MG63 (cell line): ENCODE measurements at regions not wholly inside any gene's neighbourhood (a gene's known extent, or its start where the extent isn't known, plus 50 kb on each side); places are given as distances from the start of the nearest gene placed in this dataset.

ENCODE experiments used
- DNase-seq: peaks from one replicate; pipeline ENCODE4 v3.0.0-alpha.2; 2020
- H3K27me3 ChIP-seq: fragments of 250-450 bp; sonication (Bioruptor Pico); 2 replicates; pipeline ENCODE4 v1.5.1; 2020; ENCODE audit warnings: mild to moderate bottlenecking, moderate library complexity
- H3K36me3 ChIP-seq: fragments of 250-450 bp; sonication (Bioruptor Pico); 2 replicates; pipeline ENCODE4 v1.5.1; 2020; ENCODE audit warnings: mild to moderate bottlenecking, moderate library complexity
- H3K4me3 ChIP-seq: fragments of 250-450 bp; sonication (Bioruptor Pico); 2 replicates; pipeline ENCODE4 v1.5.1; 2020; ENCODE audit warnings: mild to moderate bottlenecking, moderate library complexity
- H3K9me3 ChIP-seq: fragments of 250-450 bp; sonication (Bioruptor Pico); 2 replicates; pipeline ENCODE4 v1.5.1; 2020; ENCODE audit warnings: mild to moderate bottlenecking, moderate library complexity

DNA sequence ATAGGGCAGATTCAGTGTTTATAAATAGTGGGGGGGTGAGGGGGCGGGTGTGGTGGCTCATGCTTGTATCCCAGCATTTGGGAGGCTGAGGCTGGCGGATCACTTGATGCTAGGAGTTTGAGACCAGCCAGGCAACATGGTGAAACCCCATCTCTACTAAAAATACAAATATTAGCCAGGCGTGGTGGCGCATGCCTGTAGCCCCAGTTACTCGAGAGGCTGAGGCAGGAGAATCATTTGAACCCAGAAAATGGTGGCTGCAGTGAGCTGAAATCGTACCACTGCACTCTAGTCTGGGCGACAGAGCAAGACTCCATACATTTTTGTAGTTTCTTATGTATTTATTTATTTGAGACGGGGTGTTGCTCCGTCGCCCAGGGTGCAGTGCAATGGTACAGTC, 109.0 kb upstream of the ZNF217 start:
- no peaks in the 10 kb centered on the region for H3K9me3 ChIP-seq
- H3K4me3 ChIP-seq = no peak overlapping the region
- no peaks in the 10 kb centered on the region for H3K27me3 ChIP-seq
- no peaks in the 10 kb centered on the region for H3K36me3 ChIP-seq
- DNase-seq = no peak

DNA sequence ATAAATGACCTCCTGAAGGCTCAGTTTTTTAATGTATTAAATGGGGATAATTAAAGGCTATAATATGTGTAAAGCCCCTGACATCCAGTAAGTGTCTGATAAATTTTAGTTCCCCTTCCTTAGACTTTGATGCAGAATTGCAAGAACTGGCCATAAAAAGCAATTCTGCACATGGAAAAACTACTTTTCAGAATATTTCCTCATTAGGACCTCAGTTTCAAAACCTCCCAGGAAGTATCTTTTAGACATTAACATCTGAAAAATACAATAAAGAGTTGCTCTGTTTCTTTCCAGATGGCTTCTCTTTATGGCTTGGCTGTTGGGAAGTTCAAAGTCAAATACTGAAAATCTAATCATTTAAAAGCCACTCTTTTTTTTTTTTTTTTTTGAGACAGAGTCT, 106.3 kb upstream of the ZNF217 start:
- Histone ChIP-seq H3K4me3 (no peak overlapping the region), H3K9me3 (no peaks in the 10 kb centered on the region), H3K36me3 (no peaks in the 10 kb centered on the region), H3K27me3 (no peaks in the 10 kb centered on the region)
- no peak for DNase-seq

DNA sequence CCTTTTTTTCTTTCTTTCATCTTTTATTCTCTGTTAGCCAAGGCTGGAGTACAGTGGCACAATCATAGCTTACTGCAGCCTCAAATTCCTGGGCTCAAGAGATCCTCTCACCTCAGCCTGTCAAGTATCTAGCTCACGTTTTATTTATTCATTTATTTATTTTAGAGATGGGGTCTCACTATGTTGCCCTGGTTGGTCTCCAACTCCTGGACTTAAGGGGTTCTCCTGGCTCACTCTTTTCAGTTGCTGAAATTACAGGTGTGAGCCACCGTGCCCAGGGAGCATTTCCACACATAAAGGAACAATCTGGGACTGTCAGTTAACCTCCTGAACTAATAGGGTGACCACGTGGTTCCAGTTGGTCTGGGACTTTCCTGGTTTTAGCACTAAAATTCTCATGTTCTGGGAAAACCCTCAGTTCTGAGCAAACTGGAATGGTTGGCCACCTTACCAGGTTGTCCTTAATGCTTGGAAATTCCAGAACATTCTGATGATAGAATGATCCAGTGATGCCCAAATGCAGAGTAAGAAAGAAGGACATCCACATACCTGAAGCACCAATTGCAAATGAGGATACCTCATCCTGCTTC, 105.5 kb upstream of the ZNF217 start:
- Histone ChIP-seq H3K4me3 (no peak overlapping the region), H3K27me3 (no peaks in the 10 kb centered on the region), H3K36me3 (no peaks in the 10 kb centered on the region), H3K9me3 (no peaks in the 10 kb centered on the region)
- no peak for DNase-seq

DNA sequence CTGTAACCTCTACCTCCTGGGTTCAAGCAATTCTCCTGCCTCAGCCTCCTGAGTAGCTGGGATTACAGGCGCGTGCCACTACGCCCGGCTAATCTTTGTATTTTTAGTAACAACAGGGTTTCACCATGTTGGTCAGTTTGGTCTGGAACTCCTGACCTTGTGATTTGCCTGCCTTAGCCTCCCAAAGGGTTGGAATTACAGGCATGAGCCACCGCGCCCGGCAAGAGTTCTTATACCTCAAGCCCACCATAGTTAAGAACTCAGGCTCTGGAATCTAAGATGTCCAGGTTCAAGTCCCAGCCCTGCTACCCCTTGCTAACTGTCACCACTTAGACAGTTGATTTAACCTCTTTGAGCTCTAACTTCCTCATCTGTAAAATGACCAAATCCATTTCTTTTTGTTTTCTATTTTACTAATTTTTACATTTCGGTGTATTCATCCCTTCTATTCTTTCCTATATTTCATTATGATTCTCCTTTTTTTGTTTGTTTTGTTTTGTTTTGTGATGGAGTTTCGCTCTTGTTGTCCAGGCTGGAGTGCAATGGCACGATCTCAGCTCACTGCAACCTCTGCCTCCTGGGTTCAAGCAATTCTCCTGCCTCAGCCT, 104.8 kb upstream of the ZNF217 start:
- no peak for DNase-seq
- H3K36me3 ChIP-seq = no peaks in the 10 kb centered on the region
- H3K9me3 ChIP-seq = no peaks in the 10 kb centered on the region
- no peaks in the 10 kb centered on the region for H3K27me3 ChIP-seq
- H3K4me3 ChIP-seq = no peak overlapping the region

DNA sequence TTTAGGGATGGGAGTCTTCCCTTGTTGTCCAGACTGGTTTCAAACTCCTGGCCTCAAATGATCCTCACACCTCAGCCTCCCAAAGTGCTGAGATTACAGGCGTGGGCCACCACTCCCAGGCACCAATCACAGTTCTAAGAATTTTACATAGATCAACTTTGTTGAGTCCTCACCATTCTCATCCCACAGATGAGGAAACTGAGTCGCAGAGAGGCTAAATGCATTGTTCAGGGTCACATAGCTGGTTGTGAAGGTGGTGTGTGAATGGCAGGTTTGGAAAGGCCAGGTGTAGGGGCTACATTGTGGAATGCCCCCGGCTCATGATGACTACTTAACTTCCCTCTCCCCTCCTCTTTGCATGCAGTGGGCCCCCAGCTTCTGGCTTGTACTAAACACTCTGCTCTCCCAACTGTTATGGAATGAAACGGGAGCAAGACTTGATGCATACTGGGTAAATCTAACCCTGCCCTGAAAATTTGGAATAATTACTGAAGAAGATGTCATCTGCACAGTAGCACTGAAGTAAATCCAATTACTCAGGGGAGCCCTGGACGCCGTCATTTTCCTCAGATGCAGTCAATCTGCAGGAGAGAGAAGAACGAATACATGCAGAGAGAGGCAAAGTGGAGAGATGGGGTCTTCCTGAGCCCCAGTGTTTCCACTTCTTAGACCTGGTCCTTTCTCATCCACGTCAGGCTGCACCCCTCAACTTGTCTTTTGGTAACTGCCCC, 102.3 kb upstream of the ZNF217 start:
- no peaks in the 10 kb centered on the region for H3K27me3 ChIP-seq
- H3K4me3 ChIP-seq = no peak overlapping the region
- H3K36me3 ChIP-seq = no peaks in the 10 kb centered on the region
- no peaks in the 10 kb centered on the region for H3K9me3 ChIP-seq
- no peak for DNase-seq

DNA sequence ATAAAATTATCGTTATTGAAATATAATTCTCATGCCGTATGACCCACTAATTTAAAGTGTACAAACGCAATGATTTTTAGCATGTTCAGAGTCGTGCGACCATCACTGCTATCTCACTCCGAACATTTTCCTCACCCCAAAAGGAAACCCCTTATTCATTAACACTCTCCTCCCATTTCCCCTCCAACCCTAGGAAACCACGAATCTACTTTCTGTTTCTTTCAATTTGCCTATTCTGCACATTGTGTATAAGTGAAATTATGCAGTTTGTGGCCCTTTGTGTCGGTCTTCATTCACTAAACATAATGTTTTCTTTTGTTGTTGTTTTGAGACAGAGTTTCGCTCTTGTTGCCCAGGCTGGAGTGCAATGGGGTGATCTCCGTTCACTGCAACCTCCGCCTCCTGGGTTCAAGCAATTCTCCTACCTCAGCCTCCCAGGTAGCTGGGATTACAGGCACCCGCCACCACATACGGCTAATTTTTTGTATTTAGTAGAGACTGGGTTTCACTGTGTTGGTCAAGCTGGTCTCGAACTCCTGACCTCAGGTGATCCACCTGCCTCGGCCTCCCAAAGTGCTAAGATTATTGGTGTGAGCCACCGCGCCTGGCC, 99.7 kb upstream of the ZNF217 start:
- no peak for DNase-seq
- Histone ChIP-seq H3K27me3 (no peaks in the 10 kb centered on the region), H3K36me3 (no peaks in the 10 kb centered on the region), H3K4me3 (no peak overlapping the region), H3K9me3 (no peaks in the 10 kb centered on the region)

DNA sequence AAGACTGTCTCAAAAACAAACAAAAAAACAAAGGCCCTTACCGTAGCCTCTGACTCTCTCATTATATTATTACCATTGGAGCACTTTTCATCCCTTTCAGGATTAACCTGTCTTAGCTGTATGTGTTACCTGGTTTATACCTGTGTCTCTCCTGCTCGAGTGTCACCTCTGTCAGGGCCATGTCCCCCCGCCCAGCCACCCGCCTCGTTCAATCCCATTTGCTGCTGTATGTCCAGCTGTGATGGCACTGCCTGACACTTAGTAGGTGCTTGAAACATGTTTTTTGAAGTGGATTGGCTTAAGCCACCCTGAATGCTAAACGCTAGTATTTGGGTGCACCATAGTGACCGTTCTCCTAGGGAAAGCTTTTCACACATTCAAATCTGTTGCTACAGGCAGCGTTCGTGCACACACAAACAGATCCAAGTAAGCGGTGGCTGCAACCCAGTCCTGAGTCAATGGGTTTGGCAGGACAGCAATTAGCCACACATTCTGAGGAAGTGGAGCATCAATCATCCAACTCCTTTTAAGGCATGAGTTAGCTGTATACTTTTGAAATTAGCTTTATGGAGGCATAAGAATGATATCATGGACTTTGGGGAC, 98.9 kb upstream of the ZNF217 start:
- peak; percentile 92 for DNase-seq
- H3K27me3 ChIP-seq = no peaks in the 10 kb centered on the region
- H3K4me3 ChIP-seq = no peak overlapping the region

DNA sequence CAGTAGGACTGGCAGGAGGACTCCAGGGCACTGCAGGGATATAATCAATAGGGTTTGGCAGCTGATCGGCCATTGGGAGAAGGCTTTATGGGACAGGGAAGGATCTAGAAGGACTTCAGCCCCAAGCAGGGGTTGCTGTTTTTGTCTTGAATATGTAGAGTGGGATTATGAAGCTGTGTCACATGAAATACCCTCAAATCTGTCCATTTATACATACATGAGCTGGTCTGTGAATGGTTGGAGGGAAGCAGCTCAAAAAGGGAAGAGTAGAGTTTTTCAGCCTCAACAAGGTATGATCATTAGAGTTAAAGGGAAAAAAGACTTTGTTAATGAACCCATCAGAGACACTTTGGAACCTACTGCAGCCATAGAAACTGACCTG, 98.2 kb upstream of the ZNF217 start:
- no peaks in the 10 kb centered on the region for H3K36me3 ChIP-seq
- H3K9me3 ChIP-seq = no peaks in the 10 kb centered on the region
- DNase-seq = no peak
- H3K4me3 ChIP-seq = no peak overlapping the region
- no peaks in the 10 kb centered on the region for H3K27me3 ChIP-seq

More for the DNA sequence above, 98.9 kb upstream of the ZNF217 start:
- Histone ChIP-seq H3K36me3 (no peaks in the 10 kb centered on the region), H3K9me3 (no peaks in the 10 kb centered on the region)

DNA sequence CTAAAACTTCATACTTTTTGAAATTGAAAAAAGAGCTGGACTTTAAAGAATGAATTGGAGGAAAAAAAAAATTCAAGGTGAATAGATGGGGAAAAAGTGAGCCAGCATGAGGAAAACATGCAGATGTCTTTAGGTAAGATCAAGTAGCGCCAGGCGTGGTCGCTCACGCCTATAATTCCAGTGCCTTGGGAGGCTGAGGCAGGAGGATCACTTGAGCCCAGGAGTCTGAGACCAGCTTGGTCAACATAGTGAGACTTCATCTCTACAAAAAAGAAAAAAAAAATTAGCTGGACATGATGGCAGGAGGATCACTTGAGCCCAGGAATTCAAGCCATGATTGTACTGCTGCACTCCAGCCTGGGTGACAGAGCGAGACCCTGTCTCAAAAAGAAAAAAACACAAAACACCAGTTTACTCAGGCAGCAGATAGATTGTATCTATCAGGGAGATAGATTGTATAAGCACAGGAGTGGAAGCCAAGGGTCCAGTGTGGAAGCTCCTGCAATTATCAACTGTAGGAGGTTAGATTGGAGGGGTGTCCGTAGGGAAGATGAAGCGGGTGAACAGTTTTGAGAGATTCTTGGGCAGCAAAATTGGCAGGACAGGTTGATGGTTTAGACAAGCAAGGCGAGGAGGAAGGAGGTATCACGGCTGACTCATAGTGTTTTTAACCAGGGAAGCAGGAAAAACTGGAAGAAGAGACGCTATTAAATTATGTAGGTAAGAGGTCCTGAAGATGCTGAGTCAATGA, 97.6 kb upstream of the ZNF217 start:
- Histone ChIP-seq H3K4me3 (no peak overlapping the region), H3K27me3 (no peaks in the 10 kb centered on the region), H3K36me3 (no peaks in the 10 kb centered on the region), H3K9me3 (no peaks in the 10 kb centered on the region)
- DNase-seq = no peak

DNA sequence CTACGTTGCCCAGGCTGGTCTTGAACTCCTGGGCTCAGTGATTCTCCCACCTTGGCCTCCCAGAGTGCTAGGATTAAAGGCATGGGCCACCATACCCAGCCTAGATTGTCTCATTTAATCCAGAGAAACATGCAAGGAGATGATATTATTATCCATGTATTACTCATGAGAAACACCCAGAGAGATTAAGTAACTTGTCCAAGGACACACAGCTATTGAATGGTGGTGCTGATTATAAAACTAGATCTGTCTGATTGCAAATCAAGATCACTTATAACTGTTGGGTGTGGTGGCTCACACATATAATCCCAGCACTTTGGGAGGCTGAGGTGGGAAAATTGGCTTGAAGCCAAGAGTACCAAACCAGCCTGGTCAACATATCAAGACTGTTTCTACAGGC, 94.4 kb upstream of the ZNF217 start:
- DNase-seq = no peak
- H3K4me3 ChIP-seq = no peak overlapping the region
- no peaks in the 10 kb centered on the region for H3K27me3 ChIP-seq
- no peaks in the 10 kb centered on the region for H3K36me3 ChIP-seq
- H3K9me3 ChIP-seq = no peaks in the 10 kb centered on the region

DNA sequence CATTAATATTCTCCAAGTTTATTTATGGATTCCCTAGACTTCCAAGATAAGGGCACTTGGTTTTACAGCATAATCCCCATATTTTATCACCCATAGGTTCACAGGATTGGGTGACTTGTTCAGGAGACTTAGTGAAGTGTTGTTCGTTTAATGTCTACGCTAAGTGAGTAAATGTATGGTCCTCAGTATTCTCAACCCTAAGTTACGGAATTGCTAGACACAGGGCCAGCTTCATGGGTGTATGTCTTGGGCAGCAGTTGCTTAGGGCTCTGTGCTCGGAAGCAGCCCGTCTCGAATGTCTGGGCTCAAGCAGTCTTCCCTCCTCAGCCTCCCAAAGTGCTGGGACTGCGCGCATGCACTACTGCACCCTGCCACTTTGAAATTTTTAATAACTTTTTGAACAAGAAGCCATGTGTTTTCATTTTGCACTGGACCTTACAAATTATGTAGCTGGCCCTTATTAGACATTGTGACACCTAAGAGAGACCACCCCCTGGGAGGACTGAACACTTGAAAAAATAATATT, 91.5 kb upstream of the ZNF217 start:
- no peak for DNase-seq
- no peak overlapping the region for H3K4me3 ChIP-seq
- H3K9me3 ChIP-seq = no peaks in the 10 kb centered on the region; the same call in 1 of the 2 replicates
- no peaks in the 10 kb centered on the region for H3K36me3 ChIP-seq
- H3K27me3 ChIP-seq = no peaks in the 10 kb centered on the region

DNA sequence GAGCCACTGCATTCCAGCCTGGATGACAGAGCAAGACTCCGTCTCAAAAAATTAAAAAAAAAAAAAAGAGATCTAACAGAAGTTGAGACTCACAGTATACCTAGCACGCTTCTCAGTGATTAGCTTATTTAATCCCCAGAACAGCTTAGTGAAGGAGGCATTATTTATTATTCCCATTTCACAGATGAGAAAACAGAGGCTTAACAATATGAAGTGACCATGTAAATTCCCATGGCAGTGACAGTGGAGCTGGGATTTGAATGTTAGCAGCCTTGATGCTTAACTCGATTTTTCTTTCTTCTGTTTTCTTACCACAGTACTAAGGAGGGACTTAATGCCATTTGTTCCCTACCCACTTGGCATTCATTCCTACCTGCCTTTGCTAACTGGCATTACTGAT, 89.9 kb upstream of the ZNF217 start:
- Histone ChIP-seq H3K27me3 (no peaks in the 10 kb centered on the region), H3K4me3 (no peak overlapping the region), H3K36me3 (no peaks in the 10 kb centered on the region), H3K9me3 (no peaks in the 10 kb centered on the region; the same call in 1 of the 2 replicates)
- DNase-seq = no peak

DNA sequence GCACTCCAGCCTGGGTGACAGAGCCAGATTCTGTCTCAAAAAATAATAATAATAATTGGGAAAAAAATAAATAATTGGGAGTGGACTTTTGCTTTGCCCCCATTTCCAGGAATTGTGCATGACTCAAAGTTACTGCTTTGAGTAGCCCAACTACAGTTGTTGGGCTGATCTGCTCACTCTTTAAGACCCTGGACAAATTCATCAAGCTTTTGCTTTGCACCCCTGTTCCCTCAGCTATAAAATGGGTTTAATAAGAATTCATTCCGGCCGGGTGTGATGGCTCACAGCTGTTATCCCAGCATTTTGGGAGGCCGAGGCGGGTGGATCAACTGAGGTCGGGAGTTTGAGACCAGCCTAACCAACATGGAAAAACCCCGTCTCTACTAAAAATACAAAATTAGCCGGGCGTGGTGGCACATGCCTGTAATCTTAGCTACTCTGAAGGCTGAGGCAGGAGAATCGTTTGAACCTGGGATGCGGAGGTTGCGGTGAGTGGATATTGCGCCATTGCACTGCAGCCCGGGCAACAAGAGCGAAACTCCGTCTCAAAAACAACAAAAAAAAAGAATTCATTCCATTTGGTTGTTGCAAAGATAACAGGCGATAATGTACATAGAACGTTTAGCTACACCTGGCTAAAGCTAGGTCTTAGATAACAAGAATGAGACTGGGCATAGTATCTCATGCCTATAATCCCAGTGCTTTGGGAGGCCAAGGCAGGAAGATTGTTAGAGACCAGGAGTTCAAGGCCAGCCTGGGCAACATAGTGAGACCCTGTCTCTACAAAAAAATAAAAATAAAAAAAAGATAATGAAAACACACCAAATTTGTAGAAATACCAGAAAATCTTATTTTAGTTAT, 87.9 kb upstream of the ZNF217 start:
- H3K4me3 ChIP-seq = no peak overlapping the region
- H3K27me3 ChIP-seq = no peaks in the 10 kb centered on the region
- no peaks in the 10 kb centered on the region; the same call in 1 of the 2 replicates for H3K9me3 ChIP-seq
- no peaks in the 10 kb centered on the region for H3K36me3 ChIP-seq
- no peak for DNase-seq

DNA sequence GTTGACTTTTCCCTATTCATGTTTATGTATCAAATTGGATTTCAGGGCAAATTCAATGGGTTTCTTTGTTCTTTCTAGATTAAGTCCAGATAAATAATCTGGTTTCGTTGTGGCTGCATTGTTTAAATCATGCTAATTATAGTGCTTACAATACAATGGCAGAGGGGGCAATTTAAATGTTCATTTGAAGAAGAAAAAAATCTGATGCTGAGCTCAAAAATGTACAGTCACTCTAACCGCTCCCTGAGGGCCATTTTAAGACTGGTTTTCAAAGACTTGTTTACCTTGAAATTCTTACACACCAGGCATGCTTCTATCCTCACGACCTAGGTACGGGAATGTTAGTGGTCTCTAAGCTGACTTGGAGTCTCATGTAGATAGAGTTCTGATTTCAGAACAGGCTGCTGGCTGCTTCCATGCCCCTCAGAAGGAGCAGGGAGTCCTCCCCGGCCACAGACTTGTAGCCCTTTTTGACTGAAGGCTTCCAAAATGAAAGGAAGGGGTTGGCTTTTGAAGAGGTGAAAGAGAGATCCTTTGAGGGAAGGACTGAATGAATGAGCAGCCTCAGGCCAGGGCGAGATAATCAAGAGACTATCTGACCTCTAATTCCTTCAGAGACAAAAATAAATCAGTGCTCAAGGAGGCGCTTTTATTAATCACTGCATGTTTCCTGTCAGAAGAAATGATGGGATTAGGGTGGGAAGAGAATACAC, 86.1 kb upstream of the ZNF217 start:
- no peaks in the 10 kb centered on the region for H3K36me3 ChIP-seq
- H3K27me3 ChIP-seq = no peaks in the 10 kb centered on the region
- no peak overlapping the region for H3K4me3 ChIP-seq
- no peaks in the 10 kb centered on the region; the same call in 1 of the 2 replicates for H3K9me3 ChIP-seq
- DNase-seq = no peak

DNA sequence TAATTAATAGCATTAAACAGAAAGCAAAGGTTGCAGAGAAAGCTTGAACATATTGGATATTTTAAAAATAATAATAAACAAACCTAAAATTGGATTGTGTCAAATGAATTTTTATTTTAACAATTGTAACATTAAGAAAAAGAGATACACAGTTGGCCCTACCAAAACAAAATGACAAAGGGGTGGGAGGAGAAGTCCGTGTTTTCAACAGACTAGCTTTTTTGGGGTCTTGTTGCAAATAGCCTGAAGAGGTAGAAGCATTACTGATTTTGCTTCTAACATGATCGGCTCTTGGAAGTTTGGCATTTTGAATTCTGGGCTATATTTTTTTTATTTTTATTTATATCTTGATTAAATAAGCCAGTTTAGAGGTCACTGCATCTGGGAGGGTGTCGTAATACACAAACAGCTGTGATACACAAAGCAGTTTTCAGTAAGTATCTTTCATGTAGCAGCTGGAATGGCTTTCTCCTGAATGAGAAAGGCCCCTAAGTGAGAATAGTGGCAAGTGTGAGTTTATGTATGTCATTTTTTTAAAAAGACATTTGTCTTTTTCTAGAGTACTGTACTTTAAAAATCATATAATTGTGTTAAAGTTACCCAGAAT, 85.5 kb upstream of the ZNF217 start:
- Histone ChIP-seq H3K9me3 (no peaks in the 10 kb centered on the region; the same call in 1 of the 2 replicates), H3K36me3 (no peaks in the 10 kb centered on the region), H3K4me3 (no peak overlapping the region), H3K27me3 (no peaks in the 10 kb centered on the region)
- DNase-seq = no peak
